Neural crest cell (in vitro differentiated cells): ENCODE measurements at regions not wholly inside any gene's neighbourhood (a gene's known extent, or its start where the extent isn't known, plus 50 kb on each side); places are given as distances from the start of the nearest gene placed in this dataset.

ENCODE experiments used
- DNase-seq: peaks from one replicate; pipeline ENCODE4 v3.0.0; 2021; ENCODE audit warnings: low read depth, mixed read lengths, low spot score
- H3K27ac Mint-ChIP-seq: one replicate; pipeline ENCODE4 v1.8.0; 2021; ENCODE audit warnings: mild to moderate bottlenecking, mixed read lengths; ENCODE audit not compliant: unreplicated experiment
- H3K27me3 Mint-ChIP-seq: 2 replicates; pipeline ENCODE4 v1.8.0; 2021; ENCODE audit warnings: low read depth, mild to moderate bottlenecking, mixed read lengths
- H3K36me3 Mint-ChIP-seq: 2 replicates; pipeline ENCODE4 v1.8.0; 2021; ENCODE audit warnings: low read depth, mild to moderate bottlenecking, mixed read lengths
- H3K4me1 Mint-ChIP-seq: 2 replicates; pipeline ENCODE4 v1.8.0; 2021; ENCODE audit warnings: mixed read lengths
- H3K4me3 Mint-ChIP-seq: one replicate; pipeline ENCODE4 v1.8.0; 2021; ENCODE audit warnings: mild to moderate bottlenecking, mixed read lengths
- H3K9me3 Mint-ChIP-seq: 2 replicates; pipeline ENCODE4 v1.8.0; 2021; ENCODE audit warnings: mixed read lengths
- CTCF ChIP-seq: fragments of 200-600 bp; sonication (generic); conservative IDR thresholded peaks from 2 replicates; pipeline ENCODE4 v1.5.0; 2021; ENCODE audit warnings: antibody characterized with exemption, mild to moderate bottlenecking

- Mint-ChIP-seq H3K27ac (no peak overlapping the region), H3K27me3 (no peaks in the 10 kb centered on the region), H3K36me3 (no peaks in the 10 kb centered on the region), H3K9me3 (peaks cover 2% of the 10 kb centered on the region), H3K4me3 (no peak overlapping the region), H3K4me1 (no peaks in the 10 kb centered on the region)
- no peak for TF ChIP-seq CTCF
- DNase-seq, result no peak
Measured at GRCh38 chr4:31657859-31658570, 937.8 kb downstream of the PCDH7 start.

GRCh38 chr4:31660916-31661315 is 940.7 kb downstream of the PCDH7 start:
- no peaks in the 10 kb centered on the region for H3K36me3 Mint-ChIP-seq
- H3K9me3 Mint-ChIP-seq, result peaks cover 2% of the 10 kb centered on the region
- DNase-seq, result no peak
- H3K4me3 Mint-ChIP-seq, result no peak overlapping the region
- no peak overlapping the region for H3K27ac Mint-ChIP-seq
- H3K27me3 Mint-ChIP-seq, result no peaks in the 10 kb centered on the region
- peaks cover 4% of the 10 kb centered on the region for H3K4me1 Mint-ChIP-seq
- no peak for TF ChIP-seq CTCF

- no peaks in the 10 kb centered on the region for H3K36me3 Mint-ChIP-seq
- H3K9me3 Mint-ChIP-seq, result no peaks in the 10 kb centered on the region
- no peak for DNase-seq
- H3K4me1 Mint-ChIP-seq, result peaks cover 4% of the 10 kb centered on the region
- no peak overlapping the region for H3K27ac Mint-ChIP-seq
- no peak for TF ChIP-seq CTCF
- no peaks in the 10 kb centered on the region for H3K27me3 Mint-ChIP-seq
- no peak overlapping the region for H3K4me3 Mint-ChIP-seq
Measured at GRCh38 chr4:31662951-31663350, 942.8 kb downstream of the PCDH7 start.

GRCh38 chr4:31667686-31668085 is 947.5 kb downstream of the PCDH7 start:
- Mint-ChIP-seq H3K27me3 (no peaks in the 10 kb centered on the region), H3K9me3 (no peaks in the 10 kb centered on the region), H3K27ac (no peak overlapping the region), H3K4me1 (peaks cover 4% of the 10 kb centered on the region), H3K4me3 (no peak overlapping the region), H3K36me3 (no peaks in the 10 kb centered on the region)
- DNase-seq, result no peak
- TF ChIP-seq CTCF, result no peak

GRCh38 chr4:31674313-31674947 is 954.3 kb downstream of the PCDH7 start:
- Mint-ChIP-seq H3K4me3 (no peak overlapping the region), H3K36me3 (no peaks in the 10 kb centered on the region), H3K27ac (no peak overlapping the region), H3K27me3 (no peaks in the 10 kb centered on the region), H3K9me3 (no peaks in the 10 kb centered on the region), H3K4me1 (no peaks in the 10 kb centered on the region)
- peak; percentile 68 for TF ChIP-seq CTCF
- DNase-seq, result peak; percentile 4
